ENCODE measurements at regions not wholly inside any gene's neighbourhood (a gene's known extent, or its start where the extent isn't known, plus 50 kb on each side); places are given as distances from the start of the nearest gene placed in this dataset.

GRCh38 chr10:50936335-50936734, 50.9 kb upstream of the A1CF start:
- TF ChIP-seq MAFK (IDR thresholded peaks at IDR 0.05; ENCODE audit: partially characterized antibody): no peak
- no peak for TF ChIP-seq RFX5 (IDR thresholded peaks at IDR 0.05)
- TF ChIP-seq CTCF (IDR thresholded peaks at IDR 0.05): no peak
- no peak for TF ChIP-seq RAD21 (conservative IDR thresholded peaks at IDR 0.05 in 1 of 2, IDR thresholded peaks at IDR 0.05 in 1 of 2)
- no peak for TF ChIP-seq USF2 (IDR thresholded peaks at IDR 0.05)

All from A549 (cell line).